OCI-LY3 (cell line): ENCODE measurements at regions not wholly inside any gene's neighbourhood (a gene's known extent, or its start where the extent isn't known, plus 50 kb on each side); places are given as distances from the start of the nearest gene placed in this dataset.

Source experiments
- CTCF ChIP-seq: fragments of 200-600, 300-600 bp; sonication (generic); IDR thresholded peaks from 2 replicates; pipeline ENCODE4 v1.5.1; 2014; ENCODE audit warnings: antibody characterized with exemption, low read length, low read depth
- EZH2phosphoT487 ChIP-seq: fragments of 200-600 bp; shearing (Covaris generic); IDR thresholded peaks from 2 replicates; pipeline ENCODE4 v1.6.1; 2018; ENCODE audit warnings: antibody characterized with exemption, mixed run types, low read depth

- TF ChIP-seq CTCF (no peak), EZH2phosphoT487 (no peak)
Observed at GRCh38 chr13:36533806-36534205, 101.5 kb downstream of the CCNA1 start.
